ENCODE measurements at regions not wholly inside any gene's neighbourhood (a gene's known extent, or its start where the extent isn't known, plus 50 kb on each side); places are given as distances from the start of the nearest gene placed in this dataset.

GRCh38 chr2:193222454-193222853 is 1027.7 kb upstream of the TMEFF2 start:
- no peaks in the 10 kb centered on the region for H4K20me1 ChIP-seq (replicated peaks; ENCODE audit: control insufficient read depth, extremely low read depth, insufficient read depth, low read length)
- H3K9ac ChIP-seq (replicated peaks; ENCODE audit: extremely low read depth, insufficient read depth, low read length): no peak overlapping the region
- no peak overlapping the region for H2AFZ ChIP-seq (ENCODE audit: low read depth, low read length)
- no peaks in the 10 kb centered on the region for H3K9me3 ChIP-seq (replicated peaks; ENCODE audit: control insufficient read depth, insufficient read depth, low read length)
- no peak overlapping the region for H3K4me2 ChIP-seq (ENCODE audit: insufficient read depth, low read length)
- no peaks in the 10 kb centered on the region for H3K36me3 ChIP-seq (ENCODE audit: control insufficient read depth in 2 of 2, extremely low read depth in 1 of 2, insufficient read depth in 2 of 2, low read length in 2 of 2)
- H3K9me1 ChIP-seq (replicated peaks; ENCODE audit: control insufficient read depth, extremely low read depth, insufficient read depth, low read length): no peaks in the 10 kb centered on the region
- intact Hi-C loops (cut with micrococcal nuclease): no loop called here
- H3K27me3 ChIP-seq (ENCODE audit: control insufficient read depth in 2 of 2, insufficient read depth in 2 of 2, low read length in 2 of 2): no peaks in the 10 kb centered on the region
- H3K4me1 ChIP-seq (ENCODE audit: control insufficient read depth, extremely low read depth, insufficient read depth, low read length): no peaks in the 10 kb centered on the region
- no TSS peak for BruUV-seq (replicated peaks)
- DNase-seq (ENCODE audit: low read depth, low spot score) (no peak), FAIRE-seq (no peak)
- no peak overlapping the region for H3K27ac ChIP-seq (ENCODE audit: insufficient read depth, low read depth, low read length)
- H3K4me3 ChIP-seq (replicated peaks in 1 of 3; ENCODE audit: insufficient read depth in 1 of 3, low read depth in 1 of 3, low read length in 3 of 3): no peak overlapping the region
- TF ChIP-seq MAX (IDR thresholded peaks at IDR 0.05; ENCODE audit: insufficient read depth, insufficient read length): no peak
- no peak for TF ChIP-seq POLR2A (IDR thresholded peaks at IDR 0.05; ENCODE audit: low read depth, low read length)
- no peak for TF ChIP-seq FOS (IDR thresholded peaks at IDR 0.05; ENCODE audit: borderline replicate concordance, insufficient read depth, low read length)
- CTCF ChIA-PET: interaction anchor here (0.8 kb wide), 1 partner anchor 13 kb away, joined by 3 read pairs; no protein-coding TSS in a partner anchor
- H3K79me2 ChIP-seq (ENCODE audit: control insufficient read depth, insufficient read depth, low read length): no peaks in the 10 kb centered on the region
- POLR2A ChIA-PET: no interaction called here
- dilution Hi-C loops (cut with MboI; ENCODE audit: extremely low pct_ligation_motif_present, low sequenced_read_pairs): no loop called here

GRCh38 chr2:193219413-193219812 is 1024.7 kb upstream of the TMEFF2 start:
- POLR2A ChIA-PET: no interaction called here
- Histone ChIP-seq H3K79me2 (ENCODE audit: control insufficient read depth, insufficient read depth, low read length) (no peaks in the 10 kb centered on the region), H4K20me1 (replicated peaks; ENCODE audit: control insufficient read depth, extremely low read depth, insufficient read depth, low read length) (no peaks in the 10 kb centered on the region), H2AFZ (ENCODE audit: low read depth, low read length) (no peak overlapping the region), H3K9ac (replicated peaks; ENCODE audit: extremely low read depth, insufficient read depth, low read length) (no peak overlapping the region), H3K27me3 (ENCODE audit: control insufficient read depth in 2 of 2, insufficient read depth in 2 of 2, low read length in 2 of 2) (no peaks in the 10 kb centered on the region), H3K9me1 (replicated peaks; ENCODE audit: control insufficient read depth, extremely low read depth, insufficient read depth, low read length) (no peaks in the 10 kb centered on the region), H3K4me1 (ENCODE audit: control insufficient read depth, extremely low read depth, insufficient read depth, low read length) (no peaks in the 10 kb centered on the region), H3K9me3 (replicated peaks; ENCODE audit: control insufficient read depth, insufficient read depth, low read length) (no peaks in the 10 kb centered on the region), H3K4me3 (replicated peaks in 1 of 3; ENCODE audit: insufficient read depth in 1 of 3, low read depth in 1 of 3, low read length in 3 of 3) (no peak overlapping the region), H3K27ac (ENCODE audit: insufficient read depth, low read depth, low read length) (no peak overlapping the region), H3K36me3 (ENCODE audit: control insufficient read depth in 2 of 2, extremely low read depth in 1 of 2, insufficient read depth in 2 of 2, low read length in 2 of 2) (no peaks in the 10 kb centered on the region), H3K4me2 (ENCODE audit: insufficient read depth, low read length) (no peak overlapping the region)
- DNase-seq (ENCODE audit: low read depth, low spot score): no peak
- CTCF ChIA-PET: no interaction called here
- no peak for TF ChIP-seq MAX (IDR thresholded peaks at IDR 0.05; ENCODE audit: insufficient read depth, insufficient read length)
- no peak for TF ChIP-seq GATA2 (IDR thresholded peaks at IDR 0.05; ENCODE audit: insufficient read depth, insufficient read length, low read depth, low read length)
- TF ChIP-seq POLR2A (IDR thresholded peaks at IDR 0.05; ENCODE audit: low read depth, low read length): no peak
- no peak for TF ChIP-seq JUN (IDR thresholded peaks at IDR 0.05; ENCODE audit: borderline replicate concordance, insufficient read depth, insufficient read length, low read depth)
- no peak for TF ChIP-seq FOS (IDR thresholded peaks at IDR 0.05; ENCODE audit: borderline replicate concordance, insufficient read depth, low read length)
- no peak for TF ChIP-seq EZH2 (IDR thresholded peaks at IDR 0.05; ENCODE audit: borderline replicate concordance, low read depth, low read length, severe bottlenecking)
- TF ChIP-seq MYC (IDR thresholded peaks at IDR 0.05; ENCODE audit: low read depth, low read length): no peak
- no peak for TF ChIP-seq CTCF (IDR thresholded peaks at IDR 0.05; ENCODE audit: extremely low read depth in 1 of 2, insufficient read depth in 1 of 2, low read depth in 1 of 2, low read length in 2 of 2)
- TF ChIP-seq POLR2AphosphoS5 (IDR thresholded peaks at IDR 0.05; ENCODE audit: insufficient read depth, low read depth, low read length): no peak
- dilution Hi-C loops (cut with MboI; ENCODE audit: extremely low pct_ligation_motif_present, low sequenced_read_pairs) (no loop called here), intact Hi-C loops (cut with micrococcal nuclease) (no loop called here)
- BruUV-seq (replicated peaks): no TSS peak
- FAIRE-seq: no peak

All from endothelial cell of umbilical vein (primary cell).